GM18519 (cell line): ENCODE measurements at regions not wholly inside any gene's neighbourhood (a gene's known extent, or its start where the extent isn't known, plus 50 kb on each side); places are given as distances from the start of the nearest gene placed in this dataset.

ENCODE experiments used
- ATAC-seq: cut with Tn5 transposase; IDR thresholded peaks from one replicate; pipeline ENCODE4 v1.9.1; 2021; ENCODE audit warnings: mild to moderate bottlenecking, moderate library complexity; ENCODE audit not compliant: unreplicated experiment, low FRiP score

DNA sequence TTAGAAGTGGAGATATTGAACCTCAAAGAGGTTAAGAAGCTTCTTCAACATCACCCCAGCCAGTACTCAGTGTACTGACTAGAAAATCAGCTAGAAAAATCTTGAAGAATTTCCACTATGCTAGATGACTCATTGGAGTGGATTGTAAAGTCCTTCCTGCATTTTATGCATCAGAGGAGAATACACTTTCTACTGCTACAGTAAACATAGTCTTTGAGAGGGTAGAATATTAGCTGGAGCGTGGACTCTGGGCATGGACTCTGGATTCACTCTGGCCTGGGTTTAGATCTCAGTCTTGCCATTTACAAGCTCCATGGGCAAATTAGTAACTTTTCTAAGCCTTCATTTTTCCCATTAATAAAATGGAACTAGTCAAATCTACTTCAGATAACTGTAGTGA, 215.9 kb downstream of the IRS1 start:
- no peak for ATAC-seq

DNA sequence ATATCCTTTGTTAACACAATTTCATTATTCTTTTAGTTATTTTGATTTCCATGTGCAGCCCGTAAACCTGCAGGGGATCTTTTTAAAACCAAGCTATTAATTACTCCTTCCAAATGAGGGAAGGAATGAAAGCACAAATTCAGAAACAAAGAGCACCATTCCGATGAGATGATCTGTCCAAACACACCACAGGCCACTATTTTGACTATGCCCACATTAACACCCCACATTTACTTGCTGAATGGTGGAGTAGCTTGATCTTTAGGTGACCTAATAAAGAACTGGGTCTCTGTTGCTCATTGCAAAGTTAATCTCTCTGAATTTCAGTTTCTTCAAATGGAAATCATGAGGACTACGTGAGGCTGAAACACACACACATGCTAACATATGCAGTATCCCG, 218.0 kb downstream of the IRS1 start:
- ATAC-seq = no peak

DNA sequence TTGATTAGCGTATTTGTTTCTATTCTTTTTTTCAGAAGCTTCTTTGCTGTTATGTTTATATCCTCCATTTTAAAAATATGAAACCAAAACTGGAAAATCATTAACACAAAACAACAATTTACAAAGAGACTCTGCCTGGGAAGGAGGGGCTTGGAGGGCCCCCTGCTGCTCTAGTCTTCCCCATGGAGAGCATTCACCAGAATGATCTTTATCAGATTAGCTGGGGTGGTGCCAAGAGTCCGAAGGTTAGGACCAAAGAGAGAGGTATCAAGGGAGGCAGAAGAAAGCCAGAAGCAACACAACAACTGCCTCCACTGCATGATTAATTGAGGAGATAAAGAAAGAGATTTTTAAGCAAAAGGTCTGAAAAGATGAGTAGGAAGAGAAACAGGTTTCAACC, 218.6 kb downstream of the IRS1 start:
- ATAC-seq = no peak

DNA sequence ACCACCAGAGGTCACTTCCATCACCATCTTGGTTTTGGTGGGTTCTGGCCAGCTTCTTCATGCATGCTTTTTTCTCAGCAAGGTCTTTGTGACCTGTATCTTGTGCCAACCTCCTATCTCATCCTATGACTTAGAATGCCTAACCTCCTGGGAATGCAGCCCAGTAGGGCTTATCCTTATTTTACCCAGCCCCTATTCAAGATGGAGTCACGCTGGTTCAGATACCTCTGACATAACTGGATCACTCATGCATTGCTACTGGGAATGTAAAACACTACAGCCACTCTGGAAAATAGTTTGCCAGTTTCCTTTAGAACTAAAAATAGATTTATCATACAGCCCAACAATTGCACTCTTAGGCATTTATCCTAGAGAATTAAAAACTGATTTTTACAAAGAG, 219.2 kb downstream of the IRS1 start:
- no peak for ATAC-seq

DNA sequence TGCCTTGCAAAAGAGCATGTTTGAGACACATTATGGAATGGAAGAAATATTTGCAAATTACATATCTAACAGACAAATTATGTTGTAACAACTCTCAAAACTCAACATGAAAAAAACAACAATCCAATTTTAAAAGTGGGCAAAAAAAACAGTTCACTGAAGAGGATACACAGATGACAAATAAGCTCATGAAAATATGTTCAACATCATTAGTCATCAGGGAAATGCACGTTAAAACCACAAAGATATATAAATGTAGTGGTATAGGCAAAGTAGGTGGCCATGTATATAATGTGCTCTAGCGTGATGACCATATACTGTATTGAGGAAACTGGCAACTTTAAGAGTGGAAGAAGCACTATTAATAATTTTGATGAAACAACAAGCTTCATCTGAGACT, 220.1 kb downstream of the IRS1 start:
- ATAC-seq = no peak

DNA sequence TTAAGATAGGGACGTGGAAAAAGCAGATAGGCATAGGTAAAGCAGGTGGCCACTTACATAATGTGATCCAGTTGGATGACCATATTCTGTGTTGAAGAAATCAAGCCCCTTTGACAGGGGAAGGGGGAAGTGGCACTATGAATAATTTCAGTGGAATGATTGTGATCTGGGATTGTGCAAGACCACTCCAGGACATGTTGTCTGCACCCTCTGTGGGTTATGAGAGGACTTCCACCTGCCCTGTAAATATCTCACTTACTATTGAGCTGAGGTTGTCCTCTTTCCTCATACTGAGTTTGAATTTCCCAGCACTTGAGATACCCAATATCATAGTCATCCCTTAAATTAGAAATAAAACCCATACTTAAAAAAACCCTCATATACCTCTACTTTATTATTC, 220.7 kb downstream of the IRS1 start:
- ATAC-seq = no peak

DNA sequence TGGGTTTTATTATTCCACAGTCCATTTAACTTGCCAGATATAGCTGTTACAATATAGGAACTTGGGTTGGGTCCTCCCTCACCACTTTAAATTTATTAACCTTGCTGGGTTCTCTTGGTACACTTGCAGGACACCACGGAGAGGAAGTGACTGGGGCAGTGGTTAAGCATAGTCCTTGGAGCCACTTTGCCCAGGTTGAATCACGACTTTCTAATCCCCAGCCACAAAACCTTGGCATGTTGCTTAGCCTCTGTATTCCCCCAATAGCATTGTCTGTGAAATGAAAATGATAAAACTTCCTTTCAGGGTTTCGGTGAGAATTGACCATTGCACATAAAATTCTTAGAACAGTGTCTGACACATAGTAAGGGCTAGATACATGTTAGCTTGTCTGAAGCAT, 221.2 kb downstream of the IRS1 start:
- no peak for ATAC-seq

DNA sequence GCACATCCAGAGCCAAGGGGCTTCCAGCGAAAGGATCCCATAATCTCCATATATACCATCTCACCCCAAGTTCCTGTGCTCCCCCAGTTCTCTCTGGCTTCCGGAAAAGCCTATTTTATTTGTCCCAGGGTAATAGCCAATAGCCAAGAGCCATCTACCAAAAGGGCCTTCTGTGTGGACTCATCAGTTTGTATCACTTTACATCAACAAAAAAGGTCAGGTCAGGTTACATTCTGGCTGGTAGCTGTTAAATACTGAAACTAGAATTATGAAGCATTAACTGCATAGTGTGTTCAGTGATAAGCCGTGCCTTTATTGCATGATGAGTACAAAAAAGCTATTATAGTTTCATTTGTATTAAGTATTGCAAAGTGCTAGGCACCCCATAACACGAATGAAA, 223.7 kb downstream of the IRS1 start:
- no peak for ATAC-seq

DNA sequence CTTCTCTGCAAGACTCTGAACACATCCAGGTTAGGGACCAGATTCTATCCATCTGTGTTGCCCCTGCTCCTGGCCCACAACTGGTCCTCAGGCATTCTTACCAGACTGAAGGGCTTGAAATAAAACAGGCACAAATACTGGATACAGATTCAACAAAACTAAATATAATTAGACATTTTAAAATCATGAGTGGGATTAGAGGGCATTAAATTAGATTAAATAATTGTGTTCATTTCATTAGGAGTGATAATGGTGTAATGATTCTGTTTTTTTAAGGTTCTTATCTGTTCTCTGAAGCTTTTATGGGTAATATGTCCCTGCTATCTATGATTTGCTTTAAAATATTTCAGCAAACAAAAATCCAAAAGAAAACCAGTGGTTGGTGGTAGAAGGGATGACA, 226.5 kb downstream of the IRS1 start:
- ATAC-seq = no peak

DNA sequence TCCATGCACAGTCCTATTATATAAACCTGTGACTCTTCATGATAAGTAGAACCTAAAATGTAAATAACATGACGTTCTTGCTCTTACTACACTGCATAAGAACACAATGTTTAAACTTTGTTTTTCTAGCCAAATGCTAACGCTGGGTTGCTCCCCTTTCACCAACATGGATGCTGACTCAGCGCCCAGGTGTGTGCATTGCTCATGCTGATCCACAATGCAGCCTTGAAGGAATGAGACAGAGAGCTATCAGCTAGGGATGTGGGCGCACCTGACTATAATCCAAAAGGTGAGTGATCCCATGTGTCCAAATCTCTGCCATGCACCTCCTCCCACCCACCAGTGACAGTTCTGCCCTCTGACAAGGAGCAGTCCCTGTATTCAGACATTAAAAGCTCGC, 235.0 kb downstream of the IRS1 start:
- ATAC-seq = no peak

DNA sequence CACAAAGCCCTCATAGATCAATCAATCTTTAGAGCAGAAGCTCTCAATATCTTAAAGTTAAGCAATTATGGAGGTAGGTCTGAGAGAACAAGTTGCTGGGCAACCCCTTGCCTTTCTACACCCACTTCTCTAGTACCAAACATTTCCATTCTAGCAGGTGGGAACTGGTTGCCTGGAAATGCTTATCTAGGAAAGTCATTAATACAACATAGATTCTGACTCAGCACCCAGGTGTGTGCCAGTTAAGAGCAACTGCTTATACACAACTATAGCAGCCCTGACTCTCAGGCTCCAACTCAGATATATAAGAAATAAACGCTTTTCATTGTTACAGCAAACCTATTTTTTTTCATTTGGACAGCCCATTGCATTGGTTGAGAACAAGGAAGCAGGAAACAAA, 237.7 kb downstream of the IRS1 start:
- no peak for ATAC-seq

DNA sequence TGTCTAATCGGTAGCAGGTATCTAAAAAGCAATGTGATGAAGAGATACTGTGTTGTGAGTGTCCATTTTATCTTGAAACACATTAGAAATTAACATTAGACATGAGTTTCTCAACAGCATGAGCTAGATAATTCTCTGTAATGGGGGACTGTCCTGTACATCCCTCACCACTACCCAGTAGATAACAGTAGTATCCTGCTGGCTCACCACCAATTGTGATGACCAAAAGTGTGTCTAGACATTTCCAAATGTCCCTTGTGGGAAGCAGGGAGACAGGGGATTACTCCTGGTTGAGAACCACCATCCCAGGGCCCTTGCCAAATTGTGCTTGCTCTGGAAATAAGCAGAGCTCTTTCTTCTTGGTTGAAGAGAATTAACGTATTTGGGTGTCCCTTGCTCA, 239.3 kb downstream of the IRS1 start:
- no peak for ATAC-seq

DNA sequence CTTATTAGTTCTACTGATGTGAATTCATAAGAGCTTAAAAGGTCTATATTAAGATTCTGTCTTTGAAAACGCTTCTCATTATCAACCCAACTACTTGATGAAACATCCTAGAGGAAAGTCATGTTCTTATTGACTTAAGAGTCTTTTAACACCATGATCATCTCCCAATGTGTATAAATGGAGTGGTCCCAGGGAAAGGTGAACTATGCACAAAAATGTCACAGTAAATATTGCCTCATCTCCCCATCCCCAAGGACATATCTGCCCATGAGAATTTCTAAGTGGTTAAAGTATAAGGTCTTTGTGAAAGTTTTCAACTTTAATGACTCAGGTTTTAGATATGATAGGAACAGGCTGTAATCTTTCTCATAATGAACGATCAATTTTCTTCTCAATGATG, 240.1 kb downstream of the IRS1 start:
- ATAC-seq = no peak

DNA sequence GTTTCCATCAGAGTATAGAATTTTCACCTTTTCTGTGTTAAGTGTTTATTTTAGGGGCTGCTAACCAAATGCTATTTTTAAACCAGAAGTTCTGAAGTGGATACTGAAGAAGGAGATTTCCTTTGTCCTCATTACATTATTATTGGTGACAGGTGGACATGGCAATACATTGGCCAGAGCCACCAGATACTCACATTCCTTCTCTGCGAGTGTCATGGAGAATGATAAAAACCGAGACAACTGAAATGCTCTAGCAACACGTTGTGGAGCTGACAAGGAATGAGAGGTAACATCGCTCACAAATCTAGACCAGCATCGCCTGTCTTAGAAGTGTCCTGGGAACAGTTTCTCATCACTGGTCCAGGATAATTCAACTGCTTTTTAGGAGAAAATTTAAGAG, 241.2 kb downstream of the IRS1 start:
- no peak for ATAC-seq

DNA sequence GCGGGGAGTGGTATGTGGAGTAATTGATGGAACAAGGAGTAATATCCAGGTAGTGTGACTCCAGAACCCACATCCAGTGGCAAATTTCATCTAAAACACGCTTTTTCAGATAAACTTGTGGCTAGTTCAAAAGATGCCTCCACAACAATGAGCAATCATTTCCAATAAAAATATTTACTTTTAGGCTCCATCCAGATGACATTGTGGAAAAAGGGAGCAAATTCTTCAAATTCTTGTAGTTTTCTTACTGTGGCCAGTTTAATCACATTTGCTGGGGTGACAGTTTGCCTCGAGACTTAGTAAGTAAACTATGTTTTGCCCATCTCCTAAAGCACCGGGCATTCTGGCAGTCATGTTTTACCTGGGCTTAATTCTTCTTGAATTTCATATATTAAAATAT, 243.6 kb downstream of the IRS1 start:
- no peak for ATAC-seq

DNA sequence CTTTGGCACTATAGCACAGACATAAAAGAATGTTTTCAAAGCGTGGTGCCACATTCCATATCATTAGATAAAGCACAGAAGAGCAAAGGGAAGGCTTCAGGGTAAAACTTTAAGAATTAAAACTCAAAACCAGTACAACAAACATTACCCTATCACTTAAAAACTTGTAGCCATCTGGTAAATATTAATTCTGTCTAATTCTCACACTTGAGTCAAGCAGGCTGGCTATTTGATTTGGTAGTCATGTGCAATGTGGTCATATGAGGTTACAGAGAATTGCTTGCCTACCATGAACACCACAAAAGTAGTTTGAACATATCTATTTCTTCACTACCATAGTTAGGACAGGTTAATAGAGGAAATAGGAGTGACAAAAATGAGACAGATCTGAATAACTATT, 244.9 kb downstream of the IRS1 start:
- no peak for ATAC-seq

DNA sequence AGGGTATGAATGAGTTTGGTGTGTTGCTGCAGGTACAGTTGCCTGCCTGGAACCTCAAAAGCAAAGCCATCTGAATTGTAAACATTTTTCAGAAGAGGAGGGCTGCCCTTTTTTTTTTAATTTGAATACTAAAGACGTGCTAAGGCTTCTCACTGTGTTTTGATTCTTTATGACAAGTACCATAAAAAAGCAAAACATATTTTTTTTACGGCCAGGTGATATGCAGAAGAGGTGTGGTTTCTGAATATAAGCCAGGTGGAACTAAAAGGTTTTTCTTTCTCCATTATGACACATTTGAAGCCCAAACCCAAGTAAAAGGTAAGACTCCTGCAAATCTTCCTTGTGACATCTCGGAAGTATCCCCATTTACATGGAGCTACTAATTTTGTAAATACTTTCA, 246.3 kb downstream of the IRS1 start:
- ATAC-seq = no peak

DNA sequence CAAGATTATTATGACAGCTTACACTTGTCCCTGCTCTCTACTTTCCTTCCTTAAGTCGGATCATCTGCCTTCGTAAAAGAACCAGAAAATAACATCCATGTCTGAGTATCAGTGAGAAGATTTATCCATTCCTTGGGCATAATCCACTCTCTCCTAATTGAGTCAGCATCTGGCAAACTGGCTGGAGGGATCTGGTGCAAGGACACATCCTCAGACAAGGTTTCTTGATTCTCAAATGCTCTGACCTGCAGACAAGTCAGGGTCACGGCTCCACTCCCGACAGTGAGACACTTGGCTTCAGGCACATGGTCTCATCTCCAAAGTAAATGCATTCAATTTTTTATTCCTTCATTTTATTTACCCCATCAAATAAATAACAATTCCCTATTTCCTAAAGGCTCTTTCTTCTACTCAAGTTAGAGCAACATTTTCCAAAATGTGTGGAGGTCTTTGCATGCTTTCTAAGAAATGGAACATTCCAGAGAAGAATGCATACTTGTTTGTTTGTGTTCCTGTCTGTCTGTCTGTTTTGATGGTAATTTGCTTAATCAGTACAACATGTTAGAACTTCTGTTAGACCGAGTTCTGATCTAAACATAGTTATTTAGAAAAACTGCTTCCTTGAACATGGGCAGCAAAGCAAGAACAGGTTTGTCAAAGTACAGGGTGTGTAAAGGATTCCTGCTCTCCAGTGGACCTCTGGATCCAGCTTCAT, 246.9 kb downstream of the IRS1 start:
- no peak for ATAC-seq

DNA sequence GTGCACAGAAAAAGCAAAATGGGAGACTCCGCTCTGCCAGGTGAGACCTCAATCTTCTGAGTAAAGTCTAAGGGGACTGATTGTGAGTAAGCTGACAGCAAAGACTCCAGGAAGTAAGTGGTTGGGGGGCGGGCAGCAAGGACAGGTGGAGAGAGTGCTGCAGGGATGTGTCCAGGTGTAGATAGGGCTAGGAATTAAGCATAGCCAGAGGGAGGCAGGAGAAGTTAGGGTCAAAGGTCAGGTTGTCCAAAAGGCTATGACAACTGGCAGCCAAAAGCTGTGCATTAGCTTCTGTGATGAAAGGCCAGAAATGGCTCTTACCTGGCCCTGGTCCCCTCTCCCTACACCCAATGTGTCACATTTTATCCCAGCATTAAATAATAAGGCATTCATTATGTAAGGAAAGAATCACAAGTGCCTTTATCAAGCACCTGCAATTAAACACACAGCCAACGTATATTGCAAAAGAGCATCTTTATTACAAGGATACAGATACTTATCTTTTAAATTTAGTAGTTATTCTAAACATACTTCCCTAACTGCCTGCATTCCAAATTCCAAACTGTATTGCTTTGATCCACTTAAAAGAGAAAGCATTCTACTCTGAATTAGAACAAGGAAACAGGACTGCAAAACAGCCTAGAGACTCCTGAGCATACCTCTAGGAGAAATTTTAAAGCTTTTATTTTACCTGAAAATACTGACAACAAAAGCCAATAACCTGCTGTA, 247.9 kb downstream of the IRS1 start:
- ATAC-seq = no peak

DNA sequence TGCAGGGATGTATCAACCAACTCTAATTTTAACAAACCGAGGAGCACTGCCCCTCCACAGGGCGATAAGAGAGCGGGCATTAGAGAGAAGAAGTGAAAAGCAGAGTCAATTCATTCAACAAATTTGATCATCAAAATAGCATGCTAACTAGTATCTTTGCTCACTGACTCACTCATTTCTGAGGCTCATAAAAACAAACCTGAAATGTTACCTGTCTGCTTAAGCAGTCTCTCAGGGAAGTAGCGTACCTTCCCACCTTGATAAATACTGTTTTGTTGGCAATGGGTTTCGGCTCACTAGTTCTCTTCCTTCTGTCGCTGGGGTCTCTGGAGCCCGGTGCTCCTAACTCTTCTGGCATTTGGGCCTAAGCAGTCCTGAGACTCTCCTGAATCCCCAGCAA, 248.8 kb downstream of the IRS1 start:
- no peak for ATAC-seq

DNA sequence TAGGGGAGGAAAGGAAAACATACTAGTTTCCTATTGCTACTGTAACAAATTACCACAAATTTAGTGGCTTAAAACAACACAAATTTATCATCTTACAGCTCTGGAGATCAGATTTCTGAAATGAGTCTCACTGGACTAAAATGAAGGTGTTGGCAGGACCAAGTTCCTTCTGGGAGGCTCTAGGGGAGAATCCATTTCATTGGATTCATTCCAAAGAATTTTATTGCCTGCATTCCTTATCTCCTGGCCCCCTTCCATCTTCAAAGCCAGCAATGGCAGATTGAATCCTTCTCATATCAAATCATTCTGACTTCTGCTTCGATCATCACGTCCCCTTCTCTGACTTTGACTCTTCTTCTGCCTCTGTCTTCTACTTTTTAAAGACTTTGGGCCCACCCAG, 250.9 kb downstream of the IRS1 start:
- ATAC-seq = no peak

DNA sequence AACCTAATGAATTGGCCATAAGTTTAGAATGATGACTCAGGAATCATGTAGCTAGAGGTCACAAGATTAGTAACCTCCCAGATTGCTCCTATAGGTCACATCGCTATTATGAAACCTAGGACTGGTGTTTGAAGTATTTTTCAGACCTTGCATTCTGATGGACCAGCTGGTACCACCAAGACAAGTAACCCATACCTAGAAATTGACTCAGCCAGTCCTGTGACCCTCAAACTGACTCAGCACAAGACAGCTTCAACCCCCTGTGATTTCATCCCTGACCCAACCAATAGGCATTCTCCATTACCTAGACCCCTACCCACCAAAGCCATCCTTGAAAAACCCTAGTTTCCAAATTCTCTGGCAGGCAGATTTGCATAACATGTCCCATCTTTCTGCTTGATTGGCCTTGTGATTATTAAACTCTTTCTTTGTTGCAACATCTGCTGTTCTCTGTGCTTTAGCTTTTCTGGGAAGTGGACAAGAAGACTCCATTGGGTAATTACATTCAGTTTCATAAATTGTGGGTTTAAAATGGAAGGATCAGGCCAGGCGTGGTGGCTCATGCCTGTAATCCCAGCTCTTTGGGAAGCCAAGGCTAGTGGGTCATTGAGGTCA, 254.9 kb downstream of the IRS1 start:
- no peak for ATAC-seq
